DMS79 (cell line): ENCODE measurements at regions not wholly inside any gene's neighbourhood (a gene's known extent, or its start where the extent isn't known, plus 50 kb on each side); places are given as distances from the start of the nearest gene placed in this dataset.

ENCODE experiments used
- DNase-seq: peaks from one replicate; lab custom pipeline; 2025; lab: John Stamatoyannopoulos, UW

DNA sequence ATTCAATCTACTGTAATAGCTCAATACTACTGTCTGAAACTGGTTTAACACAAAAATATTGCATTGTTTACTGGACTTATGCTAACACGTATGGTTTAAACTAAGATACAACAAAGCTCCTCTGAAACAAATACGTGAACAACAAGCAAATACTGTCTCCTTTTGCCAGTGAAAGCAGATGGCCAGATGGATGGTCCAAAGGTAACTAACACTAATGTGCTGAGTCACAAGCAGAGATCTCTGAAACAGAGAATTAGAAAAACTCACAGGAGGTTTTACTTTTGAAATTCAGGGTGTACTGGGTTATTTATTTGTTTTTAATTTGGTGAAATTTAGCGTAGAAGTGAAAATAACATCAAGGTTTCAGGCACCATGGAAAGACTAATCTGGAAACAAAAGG is 124.3 kb upstream of the SOX4 start:
- no peak for DNase-seq

GRCh38 chr6:21476112-21476511 is 117.4 kb upstream of the SOX4 start:
- DNase-seq = no peak

DNA sequence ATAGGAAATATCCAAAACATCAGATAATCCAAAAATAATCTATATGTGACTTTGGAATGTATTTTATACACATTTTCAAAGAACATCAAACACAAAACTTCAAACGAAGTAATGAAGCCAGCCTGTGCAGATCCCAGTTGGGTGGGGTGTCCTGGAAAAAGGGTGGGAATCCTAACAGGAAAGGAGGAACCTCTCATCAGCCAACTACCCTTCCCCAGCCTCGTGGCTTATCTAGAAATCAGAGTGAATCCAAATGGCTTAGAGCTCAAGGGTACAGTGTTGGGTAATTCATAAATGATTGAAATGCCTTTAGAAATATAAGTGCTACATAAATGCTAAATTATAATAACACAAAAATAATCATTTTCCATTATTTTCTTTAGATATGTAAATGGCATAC is 115.1 kb upstream of the SOX4 start:
- no peak for DNase-seq

GRCh38 chr6:21478883-21479539 is 114.5 kb upstream of the SOX4 start:
- no peak for DNase-seq

GRCh38 chr6:21486115-21486514 is 107.4 kb upstream of the SOX4 start:
- DNase-seq = no peak

GRCh38 chr6:21489826-21490225 is 103.7 kb upstream of the SOX4 start:
- DNase-seq = no peak

DNA sequence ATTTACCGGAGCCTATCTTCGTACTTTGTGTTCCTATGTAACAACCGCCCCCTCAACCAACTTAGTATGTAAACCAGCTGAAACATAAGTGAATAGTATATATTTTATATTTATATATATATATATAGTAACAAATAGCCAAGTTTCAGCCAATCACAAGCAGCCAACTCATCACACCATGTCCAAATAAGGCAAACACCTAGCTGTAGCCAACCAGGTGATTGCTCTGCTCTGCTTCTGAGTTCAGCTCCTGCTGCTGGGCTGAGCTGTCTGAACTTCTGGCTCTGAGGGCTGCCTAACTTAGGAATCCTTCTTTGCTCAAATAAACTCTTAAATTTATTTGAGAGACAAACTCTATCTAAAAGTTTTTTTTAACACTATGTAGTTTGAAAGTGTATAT is 101.6 kb upstream of the SOX4 start:
- DNase-seq = no peak

DNA sequence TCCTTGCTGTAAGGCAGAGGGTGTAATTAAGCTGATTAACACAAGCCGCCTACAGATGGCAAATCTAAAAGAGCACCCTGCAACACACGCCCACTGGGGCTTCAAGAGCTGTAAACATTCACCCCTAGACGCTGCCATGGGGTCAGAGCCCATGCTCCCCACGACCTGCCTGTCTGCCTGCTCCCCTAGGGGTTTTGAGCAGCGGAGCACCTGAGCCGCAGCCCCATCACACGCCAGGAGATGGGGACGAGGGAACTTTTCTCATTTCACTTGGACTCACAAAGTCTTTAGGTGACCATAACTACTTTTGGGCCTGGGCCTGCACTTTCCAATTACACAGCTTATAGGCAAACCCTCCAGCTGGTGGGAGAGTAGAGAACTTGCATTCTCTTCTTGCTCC is 99.0 kb upstream of the SOX4 start:
- DNase-seq = no peak

- no peak for DNase-seq
Observed at GRCh38 chr6:21496196-21496595, 97.4 kb upstream of the SOX4 start.

GRCh38 chr6:21496706-21497105 is 96.8 kb upstream of the SOX4 start:
- no peak for DNase-seq

DNA sequence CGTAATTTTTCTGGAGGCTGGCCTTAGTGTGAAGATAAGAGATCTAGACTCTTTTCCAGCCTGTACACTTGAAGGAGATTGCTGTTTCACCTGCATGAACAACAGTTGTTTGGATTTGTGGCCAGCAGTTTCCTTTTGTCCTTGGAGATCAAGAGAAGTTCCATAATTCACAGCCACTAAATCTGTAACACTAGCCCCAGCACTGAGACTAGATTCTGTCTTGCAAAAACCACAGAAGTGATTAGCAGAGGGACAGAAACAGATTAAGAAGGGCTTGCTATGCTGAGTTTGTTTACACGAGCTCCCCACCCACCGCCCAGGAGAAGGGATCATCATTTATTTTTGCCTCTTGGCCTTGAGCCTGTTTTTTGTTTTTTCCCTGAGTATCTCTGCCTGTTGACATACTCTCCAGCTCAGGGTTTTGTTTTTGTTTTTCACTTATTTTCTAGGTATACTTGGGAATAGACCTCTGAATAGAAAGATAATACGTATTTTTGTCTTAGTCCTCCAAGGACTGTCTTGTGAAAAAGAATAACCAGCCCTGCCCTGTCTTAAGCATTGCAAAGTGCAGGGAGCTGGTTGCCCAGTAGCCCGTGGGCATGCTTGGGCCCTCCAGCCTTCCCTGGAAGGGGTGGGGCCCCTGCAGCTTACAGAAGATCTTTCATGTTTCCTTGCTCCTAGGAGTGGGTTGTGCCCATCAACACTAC is 93.1 kb upstream of the SOX4 start:
- DNase-seq = peak; percentile 94

DNA sequence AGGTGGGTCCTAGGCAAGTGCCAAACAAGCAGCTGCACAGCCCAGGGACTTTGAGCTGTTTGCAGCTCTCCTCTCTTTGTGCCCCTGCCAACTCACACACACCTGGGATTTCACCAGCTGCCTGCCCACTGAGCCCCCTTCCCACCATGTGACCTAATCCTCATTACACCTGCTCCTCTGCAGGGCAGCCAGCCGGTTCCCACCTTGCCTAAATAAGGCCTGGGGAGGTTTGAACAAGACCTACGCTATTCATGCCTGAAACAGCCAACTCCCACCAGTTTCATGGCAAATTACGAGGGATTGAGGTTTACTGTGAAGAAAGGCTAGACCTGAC is 92.6 kb upstream of the SOX4 start:
- peak; percentile 98 for DNase-seq

GRCh38 chr6:21501815-21502214 is 91.7 kb upstream of the SOX4 start:
- peak; percentile 69 for DNase-seq

- DNase-seq = no peak
Observed at GRCh38 chr6:21502682-21503081, 90.9 kb upstream of the SOX4 start.

GRCh38 chr6:21504790-21505189 is 88.8 kb upstream of the SOX4 start:
- peak; percentile 84 for DNase-seq

DNA sequence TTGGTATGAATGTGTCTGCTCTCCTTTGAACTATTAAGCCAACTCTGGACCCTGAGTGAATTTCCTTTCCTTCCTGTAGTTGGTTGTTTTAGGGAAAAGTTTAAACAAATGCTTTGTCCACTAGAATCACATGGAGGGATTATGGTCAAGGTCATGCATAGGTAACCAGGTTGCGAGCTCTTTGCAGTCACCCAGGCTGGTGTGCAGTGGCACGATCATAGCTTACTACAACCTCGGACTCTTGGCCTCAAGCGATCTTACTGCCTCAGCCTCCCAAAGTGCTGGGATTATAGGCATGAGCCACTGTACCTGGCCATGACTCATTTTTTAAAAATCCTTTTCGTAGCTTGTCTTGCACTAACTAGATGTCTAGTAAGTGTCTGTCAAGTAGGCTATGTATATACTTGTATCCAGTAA is 88.0 kb upstream of the SOX4 start:
- DNase-seq = no peak

DNA sequence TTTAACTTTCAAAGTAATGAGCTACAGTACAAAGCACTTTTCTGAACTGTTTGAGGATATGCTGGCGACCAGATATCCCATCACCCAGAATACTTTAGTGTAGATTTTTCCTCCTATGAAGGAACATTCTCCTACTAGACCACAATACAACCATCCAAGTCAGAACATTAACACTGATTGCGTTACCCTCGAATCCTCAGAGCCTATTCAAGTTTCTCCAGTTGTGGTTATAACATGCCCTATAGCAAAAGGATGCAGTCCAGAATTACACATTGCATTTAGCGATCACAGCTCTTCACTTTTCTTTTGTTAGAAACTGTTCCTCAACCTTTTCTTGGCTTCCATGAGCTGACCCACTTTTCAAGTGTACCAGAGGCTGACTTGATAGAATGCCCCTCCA is 87.4 kb upstream of the SOX4 start:
- no peak for DNase-seq

GRCh38 chr6:21507811-21508210 is 85.7 kb upstream of the SOX4 start:
- no peak for DNase-seq

- peak; percentile 82 for DNase-seq
Observed at GRCh38 chr6:21508753-21509152, 84.8 kb upstream of the SOX4 start.

DNA sequence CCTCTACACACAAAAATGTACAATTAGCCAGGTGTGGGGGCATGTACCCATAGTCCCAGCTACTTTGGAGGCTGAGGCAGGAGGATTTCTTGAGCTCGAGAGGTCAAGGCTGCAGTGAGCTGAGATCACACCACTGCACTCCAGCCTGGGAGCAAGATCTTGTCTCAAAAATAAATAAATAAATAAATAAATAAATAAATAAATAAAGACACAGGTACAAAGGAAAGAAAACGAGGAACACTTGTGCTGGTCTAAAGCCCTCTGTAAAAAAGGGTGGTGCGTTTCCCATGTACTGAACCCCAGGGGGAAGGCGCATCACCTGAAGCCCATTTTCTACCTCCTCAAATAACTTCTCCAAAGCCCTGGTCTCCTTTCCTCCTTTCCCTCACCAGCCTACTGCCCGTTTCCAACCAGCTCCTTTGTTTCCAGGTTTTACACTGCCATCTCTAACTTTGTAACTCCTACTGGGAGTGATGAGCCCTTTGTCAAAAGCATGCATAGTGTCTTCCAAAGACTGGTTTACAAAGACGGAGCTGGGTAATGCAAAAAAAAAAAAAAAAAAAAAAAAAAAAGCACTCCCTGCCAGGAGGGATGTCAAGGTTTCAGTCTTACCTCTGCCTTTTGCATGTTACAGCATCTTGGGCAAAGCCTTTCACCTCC is 81.5 kb upstream of the SOX4 start:
- DNase-seq = no peak

GRCh38 chr6:21514288-21514687 is 79.3 kb upstream of the SOX4 start:
- no peak for DNase-seq

DNA sequence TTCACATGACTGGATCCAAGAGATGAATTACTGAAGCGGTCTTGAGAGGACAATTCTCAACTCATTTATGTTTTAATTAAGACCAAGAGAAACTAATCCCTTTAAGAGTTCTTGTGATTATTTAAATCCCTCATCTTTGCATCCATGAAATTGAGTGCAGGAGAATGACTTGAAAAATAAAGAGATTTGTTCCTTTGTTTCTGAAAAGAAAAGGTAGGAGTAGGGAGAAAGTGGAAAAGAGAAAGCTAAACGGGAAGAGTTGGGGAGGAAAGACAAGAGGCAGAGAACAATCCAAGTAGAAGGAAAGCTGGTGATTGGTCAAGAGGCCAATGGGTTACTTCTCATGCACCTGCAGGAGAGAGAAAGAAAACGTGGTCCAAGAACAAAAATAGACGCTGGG is 75.2 kb upstream of the SOX4 start:
- DNase-seq = no peak

DNA sequence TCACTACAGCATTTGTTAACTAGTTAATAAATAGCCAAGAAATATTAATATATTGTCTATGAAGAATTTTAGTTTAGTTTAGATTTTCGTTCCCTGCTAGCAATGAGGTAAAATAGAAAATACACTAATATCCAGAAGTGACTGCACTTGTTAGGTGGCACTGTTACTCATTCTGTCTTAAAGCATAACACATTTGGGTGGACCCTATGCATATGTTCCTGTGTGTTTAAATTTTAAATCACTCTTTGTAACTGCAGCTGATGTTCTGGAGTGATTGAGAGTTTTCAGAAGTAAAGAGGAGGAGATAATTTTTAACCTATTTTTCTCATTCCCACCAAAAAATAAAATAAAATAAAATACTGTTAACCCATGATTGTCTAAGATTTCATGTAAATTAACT is 73.9 kb upstream of the SOX4 start:
- DNase-seq = no peak

GRCh38 chr6:21521276-21521675 is 72.3 kb upstream of the SOX4 start:
- peak; percentile 28 for DNase-seq
